Left lung (tissue), 4 donors: ENCODE measurements at regions not wholly inside any gene's neighbourhood (a gene's known extent, or its start where the extent isn't known, plus 50 kb on each side); places are given as distances from the start of the nearest gene placed in this dataset.
"Not testable (repeated sequence)": the region's sequence is repeated elsewhere in the genome, so short reads cannot be mapped to it uniquely, and the experiment has no call there.

Experiments used
- ATAC-seq: fragments of 200-7000 bp; cut with Tn5 transposase; one replicate; pipeline ENCODE4 v1.9.1; 2020; ENCODE audit warnings: moderate library complexity
- DNase-seq, 4 donors: peaks; one replicate each; pipeline ENCODE4 v3.0.0-alpha.2; 2013 to 2020
- H3K27ac ChIP-seq, 2 donors: fragments of 200-600 bp; sonication (generic) in 1 of 2; one replicate each; pipeline versions ENCODE4 v1.5.0 to v1.8.0; 2020 to 2021
- H3K27me3 ChIP-seq, 2 donors: fragments of 200-600 bp; sonication (generic) in 1 of 2; one replicate each; pipeline versions ENCODE4 v1.5.0 to v1.8.0; 2020 to 2021
- H3K36me3 ChIP-seq, 2 donors: fragments of 200-600 bp; sonication (generic) in 1 of 2; one replicate each; pipeline versions ENCODE4 v1.5.0 to v1.8.0; 2020 to 2021
- H3K4me1 ChIP-seq, 2 donors: fragments of 200-600 bp; one replicate each; pipeline ENCODE4 v1.8.0; 2021
- H3K4me3 ChIP-seq, 2 donors: fragments of 200-600 bp; sonication (generic) in 1 of 2; one replicate each; pipeline versions ENCODE4 v1.5.0 to v1.8.0; 2020 to 2021; ENCODE audit warnings: mild to moderate bottlenecking in 1 of 2
- H3K9me3 ChIP-seq, 2 donors: fragments of 200-600 bp; sonication (generic) in 1 of 2; one replicate each; pipeline versions ENCODE4 v1.5.0 to v1.8.0; 2020 to 2021
- intact Hi-C, 2 donors: fragments of 100-400 bp; cut with DNase I; formaldehyde crosslinking; loops; one replicate each; pipeline versions ENCODE4 v1.11.2 to v1.14.2; 2022
- TF ChIP-seq, protein P1 (sequence below), 2 donors: fragments of 200-600 bp; sonication (generic) in 1 of 2; IDR thresholded peaks; one replicate each; pipeline versions ENCODE4 v1.5.0 to v1.8.0; 2021; ENCODE audit warnings: antibody characterized with exemption in 2 of 2
- donor health status: DM: no; HTN: yes; CAD: no.
- donor health status: DM: no; HTN: no; CAD: no.

DNA sequence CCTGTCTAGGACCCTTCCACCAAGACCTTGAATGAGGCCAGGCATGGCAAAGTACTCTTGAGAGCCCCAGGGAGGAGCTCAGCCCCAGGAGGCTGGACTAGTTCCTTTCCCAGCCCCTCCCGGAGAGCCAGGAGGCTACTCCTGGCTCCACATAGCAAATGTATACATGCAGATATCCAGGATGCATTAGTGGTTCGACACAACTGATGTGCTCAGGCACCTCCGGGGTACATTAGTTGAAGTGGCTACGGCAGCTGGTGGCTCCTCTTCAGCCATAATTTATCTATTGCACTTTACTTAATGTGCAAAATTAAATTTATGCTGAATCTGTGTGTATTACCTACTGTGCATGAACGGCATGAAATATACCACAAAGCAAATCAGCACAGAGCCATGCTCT lies 182.8 kb upstream of the MEIS1 start:
- H3K27ac ChIP-seq = no peak overlapping the region
- H3K4me3 ChIP-seq = no peak overlapping the region
- TF ChIP-seq, protein P1, sequence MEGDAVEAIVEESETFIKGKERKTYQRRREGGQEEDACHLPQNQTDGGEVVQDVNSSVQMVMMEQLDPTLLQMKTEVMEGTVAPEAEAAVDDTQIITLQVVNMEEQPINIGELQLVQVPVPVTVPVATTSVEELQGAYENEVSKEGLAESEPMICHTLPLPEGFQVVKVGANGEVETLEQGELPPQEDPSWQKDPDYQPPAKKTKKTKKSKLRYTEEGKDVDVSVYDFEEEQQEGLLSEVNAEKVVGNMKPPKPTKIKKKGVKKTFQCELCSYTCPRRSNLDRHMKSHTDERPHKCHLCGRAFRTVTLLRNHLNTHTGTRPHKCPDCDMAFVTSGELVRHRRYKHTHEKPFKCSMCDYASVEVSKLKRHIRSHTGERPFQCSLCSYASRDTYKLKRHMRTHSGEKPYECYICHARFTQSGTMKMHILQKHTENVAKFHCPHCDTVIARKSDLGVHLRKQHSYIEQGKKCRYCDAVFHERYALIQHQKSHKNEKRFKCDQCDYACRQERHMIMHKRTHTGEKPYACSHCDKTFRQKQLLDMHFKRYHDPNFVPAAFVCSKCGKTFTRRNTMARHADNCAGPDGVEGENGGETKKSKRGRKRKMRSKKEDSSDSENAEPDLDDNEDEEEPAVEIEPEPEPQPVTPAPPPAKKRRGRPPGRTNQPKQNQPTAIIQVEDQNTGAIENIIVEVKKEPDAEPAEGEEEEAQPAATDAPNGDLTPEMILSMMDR (IDR thresholded peaks at IDR 0.05) = no peak
- no peaks in the 10 kb centered on the region for H3K27me3 ChIP-seq
- no peaks in the 10 kb centered on the region for H3K9me3 ChIP-seq
- intact Hi-C loops = no loop called here
- no peaks in the 10 kb centered on the region for H3K36me3 ChIP-seq
- H3K4me1 ChIP-seq = no peaks in the 10 kb centered on the region
- no peak for ATAC-seq
- DNase-seq = no peak

DNA sequence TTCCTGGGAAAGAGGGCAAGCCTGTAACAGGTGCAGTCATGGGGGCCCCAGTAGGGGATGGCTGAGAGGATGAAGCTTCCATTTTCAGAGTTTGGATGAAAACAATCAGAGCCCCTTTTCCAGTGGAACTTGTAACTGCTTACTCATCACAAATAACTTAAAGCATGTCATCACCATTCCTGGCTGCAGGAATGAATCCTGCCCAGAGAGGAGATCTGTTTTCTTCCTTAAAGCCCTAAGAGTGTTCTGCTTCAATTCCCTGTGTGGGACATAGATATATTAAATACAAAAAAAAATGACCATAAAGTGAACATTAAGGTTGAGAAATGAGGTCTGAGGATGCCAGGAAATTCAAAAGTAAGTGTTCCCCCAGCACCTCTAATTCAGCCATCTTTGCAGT lies 183.4 kb upstream of the MEIS1 start:
- Histone ChIP-seq H3K27ac (no peak overlapping the region), H3K9me3 (no peaks in the 10 kb centered on the region), H3K27me3 (no peaks in the 10 kb centered on the region), H3K4me1 (no peaks in the 10 kb centered on the region), H3K4me3 (no peak overlapping the region), H3K36me3 (no peaks in the 10 kb centered on the region)
- intact Hi-C loops = no loop called here
- DNase-seq (no peak), ATAC-seq (no peak)
- TF ChIP-seq, protein P1 (IDR thresholded peaks at IDR 0.05) = no peak

DNA sequence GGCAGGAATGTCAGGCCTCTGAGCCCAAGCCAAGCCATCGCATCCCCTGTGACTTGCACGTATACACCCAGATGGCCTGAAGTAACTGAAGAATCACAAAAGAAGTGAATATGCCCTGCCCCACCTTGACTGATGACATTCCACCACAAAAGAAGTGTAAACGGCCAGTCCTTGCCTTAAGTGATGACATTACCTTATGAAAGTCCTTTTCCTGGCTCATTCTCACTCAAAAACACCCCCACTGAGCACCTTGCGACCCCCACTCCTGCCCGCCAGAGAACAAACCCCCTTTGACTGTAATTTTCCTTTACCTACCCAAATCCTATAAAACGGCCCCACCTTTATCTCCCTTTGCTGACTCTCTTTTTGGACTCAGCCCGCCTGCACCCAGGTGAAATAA lies 185.8 kb upstream of the MEIS1 start:
- DNase-seq, H3K9me3 ChIP-seq, ATAC-seq, H3K4me3 ChIP-seq, H3K27me3 ChIP-seq, intact Hi-C loops, H3K27ac ChIP-seq, H3K36me3 ChIP-seq, H3K4me1 ChIP-seq: not testable (repeated sequence)

DNA sequence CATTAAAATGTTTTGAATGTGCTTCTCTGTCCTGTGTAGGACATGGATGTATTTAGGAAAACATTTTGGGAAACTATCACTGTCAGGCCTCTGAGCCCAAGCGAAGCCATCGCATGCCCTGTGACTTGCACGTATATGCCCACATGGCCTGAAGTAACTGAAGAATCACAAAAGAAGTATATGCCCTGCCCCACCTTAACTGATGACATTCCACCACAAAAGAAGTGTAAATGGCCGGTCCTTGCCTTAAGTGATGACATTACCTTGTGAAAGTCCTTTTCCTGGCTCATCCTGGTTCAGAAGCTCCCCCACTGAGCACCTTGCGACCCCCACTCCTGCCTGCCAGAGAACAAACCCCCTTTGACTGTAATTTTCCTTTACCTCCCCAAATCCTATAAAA lies 191.1 kb upstream of the MEIS1 start:
- ATAC-seq, H3K27me3 ChIP-seq, H3K9me3 ChIP-seq, H3K27ac ChIP-seq, H3K4me1 ChIP-seq, H3K4me3 ChIP-seq, intact Hi-C loops, H3K36me3 ChIP-seq, DNase-seq: not testable (repeated sequence)

DNA sequence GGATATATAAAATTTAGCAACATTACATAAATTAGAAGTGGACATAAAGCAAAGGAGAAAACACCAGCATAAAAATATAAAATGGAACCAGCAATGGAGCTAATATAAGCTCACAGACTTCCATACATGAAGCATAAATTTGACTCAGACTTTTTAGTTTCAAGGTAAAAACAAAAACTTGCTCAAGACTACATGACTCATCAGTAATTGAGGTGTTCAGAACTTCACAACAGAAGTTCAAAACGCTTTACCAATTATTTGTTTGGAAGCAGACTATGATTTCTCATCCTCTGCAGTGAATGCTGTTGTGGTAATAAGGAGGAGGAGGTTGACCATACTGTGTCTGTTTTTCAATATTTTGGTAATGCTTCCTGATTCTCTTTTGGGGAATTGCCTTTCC lies 192.0 kb upstream of the MEIS1 start:
- H3K36me3 ChIP-seq, ATAC-seq, DNase-seq, H3K27me3 ChIP-seq, H3K4me3 ChIP-seq, H3K27ac ChIP-seq, H3K4me1 ChIP-seq, H3K9me3 ChIP-seq, intact Hi-C loops: not testable (repeated sequence)

DNA sequence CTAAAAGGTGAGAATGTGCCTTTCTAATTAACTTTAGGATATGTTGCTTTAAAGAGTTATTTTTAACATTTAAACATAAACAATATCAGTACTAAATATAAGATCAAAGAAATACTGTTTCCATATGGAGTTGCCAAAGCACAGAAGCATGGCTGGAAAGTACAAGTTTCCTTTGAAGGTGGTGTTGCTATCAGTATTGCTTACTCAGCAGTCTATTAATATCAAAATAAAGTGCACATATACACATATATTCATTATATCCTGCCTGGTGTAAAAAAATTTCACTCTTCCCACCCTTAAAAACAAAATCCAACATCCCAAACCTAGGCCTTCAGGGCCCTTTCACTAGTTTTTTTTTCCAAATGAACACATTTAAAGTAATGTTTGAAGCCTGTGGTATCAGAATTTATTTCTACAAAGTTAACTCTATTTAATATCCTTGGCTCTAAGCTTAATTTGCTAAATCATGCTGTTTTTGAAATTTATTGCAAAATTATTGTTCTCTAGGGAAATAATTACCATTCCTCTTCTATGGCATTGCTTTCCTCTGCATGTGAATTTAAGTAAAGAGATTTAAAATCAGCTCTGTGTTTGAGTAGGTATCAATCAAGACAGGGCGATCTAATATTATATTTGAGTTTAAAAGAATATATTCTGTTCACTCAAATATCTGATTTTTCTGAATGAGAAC lies 192.7 kb upstream of the MEIS1 start:
- Histone ChIP-seq H3K4me3 (no peak overlapping the region), H3K4me1 (no peaks in the 10 kb centered on the region), H3K9me3 (no peaks in the 10 kb centered on the region), H3K36me3 (no peaks in the 10 kb centered on the region), H3K27me3 (no peaks in the 10 kb centered on the region), H3K27ac (no peak overlapping the region)
- ATAC-seq (no peak), DNase-seq (no peak)
- intact Hi-C loops = no loop called here
- TF ChIP-seq, protein P1 (IDR thresholded peaks at IDR 0.05) = no peak

DNA sequence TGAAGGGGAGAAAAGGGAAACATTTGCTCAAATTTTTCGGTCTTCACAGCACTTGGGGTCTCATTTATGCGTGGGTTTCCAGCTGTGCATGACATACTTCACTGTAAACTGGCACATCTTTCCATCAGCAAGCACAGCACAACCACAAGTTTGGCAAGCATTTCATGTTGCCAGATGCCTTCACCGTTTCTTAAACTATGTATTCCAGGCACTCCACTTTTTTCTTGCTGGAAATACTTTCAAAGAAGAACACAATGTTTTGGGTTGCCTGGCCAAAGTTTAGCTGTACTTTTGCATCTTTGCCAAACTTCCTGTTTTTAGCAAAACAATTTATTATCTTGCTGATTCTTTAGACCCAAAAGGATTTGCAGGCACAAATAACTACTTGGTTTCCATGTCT lies 194.6 kb upstream of the MEIS1 start:
- TF ChIP-seq, protein P1 (IDR thresholded peaks at IDR 0.05) = no peak
- intact Hi-C loops = no loop called here
- ATAC-seq = no peak

More for the DNA sequence above, 194.6 kb upstream of the MEIS1 start:
- no peaks in the 10 kb centered on the region for H3K36me3 ChIP-seq
- no peak overlapping the region for H3K4me3 ChIP-seq
- no peak overlapping the region for H3K27ac ChIP-seq
- H3K4me1 ChIP-seq = no peaks in the 10 kb centered on the region
- no peaks in the 10 kb centered on the region for H3K9me3 ChIP-seq
- no peaks in the 10 kb centered on the region for H3K27me3 ChIP-seq
- DNase-seq = peak in 1 of 4 donors; percentile 32
